Thyroid gland (tissue), 4 donors: ENCODE measurements at regions not wholly inside any gene's neighbourhood (a gene's known extent, or its start where the extent isn't known, plus 50 kb on each side); places are given as distances from the start of the nearest gene placed in this dataset.

Experiments
- DNase-seq, 2 donors: peaks; one replicate each; pipeline ENCODE4 v3.0.0-alpha.2; 2019
- H3K27ac ChIP-seq, 3 donors: fragments of 200-600 bp; sonication (generic); 1 replicate in 2 of 3; 2 replicates in 1 of 3; pipeline ENCODE4 v1.5.1; 2016 to 2019; ENCODE audit warnings: mild to moderate bottlenecking in 1 of 3, moderate library complexity in 1 of 3
- H3K27me3 ChIP-seq: fragments of 200-600 bp; sonication (generic); one replicate; pipeline ENCODE4 v1.5.1; 2019
- H3K36me3 ChIP-seq, 2 donors: fragments of 200-600 bp; sonication (generic); one replicate each; pipeline ENCODE4 v1.5.1; 2016 to 2019
- H3K4me1 ChIP-seq, 2 donors: fragments of 200-600 bp; sonication (generic); one replicate each; pipeline ENCODE4 v1.5.1; 2017 to 2019
- H3K4me3 ChIP-seq, 3 donors: fragments of 200-600 bp; sonication (generic); replicated peaks in 1 of 3; 1 replicate in 2 of 3; 2 replicates in 1 of 3; pipeline ENCODE4 v1.5.1; 2016; ENCODE audit warnings: mild to moderate bottlenecking in 1 of 3
- H3K9me3 ChIP-seq: fragments of 200-600 bp; sonication (generic); one replicate; pipeline ENCODE4 v1.5.1; 2017
- POLR2A ChIP-seq, 2 donors: fragments of 450-650 bp; IDR thresholded peaks; one replicate each; pipeline ENCODE4 v1.6.1; 2017; ENCODE audit warnings: antibody characterized with exemption in 2 of 2, mild to moderate bottlenecking in 2 of 2, moderate library complexity in 1 of 2
- WGBS, 2 donors: methylation state at CpG; one replicate each; pipeline ENCODE4 v1.1.5; 2017; 5-methylcytosine and 5-hydroxymethylcytosine counted together
- intact Hi-C: fragments of 100-400 bp; cut with DNase I; formaldehyde crosslinking; loops from one replicate; pipeline ENCODE4 v1.15.1; 2023
- TF ChIP-seq, protein P1 (sequence below), 6 experiments: fragments of 200-600 bp in 3 of 6; fragments of 450-650 bp in 3 of 6; sonication (generic) in 3 of 6; IDR thresholded peaks; one replicate each; pipeline ENCODE4 v1.5.1; 2016 to 2019; ENCODE audit warnings: antibody characterized with exemption in 6 of 6, mild to moderate bottlenecking in 2 of 6, inconsistent platforms in 1 of 6, moderate library complexity in 1 of 6

DNA sequence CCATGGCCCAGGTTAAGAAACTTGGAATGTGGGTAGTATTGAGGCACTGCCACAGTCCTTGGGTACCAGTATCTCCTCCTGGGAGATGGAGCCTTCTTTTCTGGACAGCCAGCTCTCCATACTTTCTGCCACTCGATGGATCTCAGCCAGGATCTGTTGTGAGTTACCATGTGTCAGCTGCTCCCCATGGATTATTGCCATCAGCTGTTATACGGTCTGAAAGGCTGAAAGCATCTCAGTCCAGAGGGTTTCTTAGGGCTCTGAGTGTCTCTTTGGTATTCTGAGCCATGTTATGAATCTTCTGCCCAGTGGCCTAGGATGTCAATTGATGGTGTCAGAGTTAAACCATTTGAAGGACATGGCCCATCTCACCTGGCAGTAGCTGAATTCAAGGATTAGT, 197.5 kb downstream of the C7orf25 start:
- WGBS, 2 donors: 81 to 87% methylated on average over 2 of the region's 2 CpGs
- Histone ChIP-seq H3K9me3 (no peaks in the 10 kb centered on the region), H3K27me3 (no peaks in the 10 kb centered on the region), H3K4me1 (no peaks in the 10 kb centered on the region), H3K27ac (no peak overlapping the region), H3K36me3 (no peaks in the 10 kb centered on the region), H3K4me3 (no peak overlapping the region)
- no peak for DNase-seq
- TF ChIP-seq, protein P1, sequence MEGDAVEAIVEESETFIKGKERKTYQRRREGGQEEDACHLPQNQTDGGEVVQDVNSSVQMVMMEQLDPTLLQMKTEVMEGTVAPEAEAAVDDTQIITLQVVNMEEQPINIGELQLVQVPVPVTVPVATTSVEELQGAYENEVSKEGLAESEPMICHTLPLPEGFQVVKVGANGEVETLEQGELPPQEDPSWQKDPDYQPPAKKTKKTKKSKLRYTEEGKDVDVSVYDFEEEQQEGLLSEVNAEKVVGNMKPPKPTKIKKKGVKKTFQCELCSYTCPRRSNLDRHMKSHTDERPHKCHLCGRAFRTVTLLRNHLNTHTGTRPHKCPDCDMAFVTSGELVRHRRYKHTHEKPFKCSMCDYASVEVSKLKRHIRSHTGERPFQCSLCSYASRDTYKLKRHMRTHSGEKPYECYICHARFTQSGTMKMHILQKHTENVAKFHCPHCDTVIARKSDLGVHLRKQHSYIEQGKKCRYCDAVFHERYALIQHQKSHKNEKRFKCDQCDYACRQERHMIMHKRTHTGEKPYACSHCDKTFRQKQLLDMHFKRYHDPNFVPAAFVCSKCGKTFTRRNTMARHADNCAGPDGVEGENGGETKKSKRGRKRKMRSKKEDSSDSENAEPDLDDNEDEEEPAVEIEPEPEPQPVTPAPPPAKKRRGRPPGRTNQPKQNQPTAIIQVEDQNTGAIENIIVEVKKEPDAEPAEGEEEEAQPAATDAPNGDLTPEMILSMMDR (IDR thresholded peaks at IDR 0.05): no peak
- TF ChIP-seq POLR2A (IDR thresholded peaks at IDR 0.05): no peak
- intact Hi-C loops: no loop called here

DNA sequence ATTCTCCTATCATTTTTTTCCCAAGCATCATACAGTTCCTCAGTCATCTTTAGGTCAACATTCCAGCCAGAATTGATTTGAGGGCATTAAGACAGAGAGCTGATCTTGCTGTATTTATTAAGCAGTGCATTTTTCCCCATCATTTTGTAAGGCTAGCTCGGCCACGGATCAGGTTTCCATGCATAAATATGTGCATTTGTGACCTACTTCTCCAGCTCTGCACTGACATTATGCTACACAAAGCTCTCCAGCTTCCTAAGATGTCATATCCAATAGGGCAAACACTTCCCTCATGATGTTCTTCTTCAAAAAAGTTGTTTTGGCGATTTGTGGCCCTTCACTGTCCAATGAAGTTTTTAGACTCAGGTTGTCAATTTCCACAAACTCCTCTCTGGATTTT, 202.6 kb downstream of the C7orf25 start:
- H3K4me3 ChIP-seq: no peak overlapping the region
- no peaks in the 10 kb centered on the region for H3K36me3 ChIP-seq
- H3K4me1 ChIP-seq: no peaks in the 10 kb centered on the region
- no peak overlapping the region for H3K27ac ChIP-seq
- intact Hi-C loops: no loop called here
- no peaks in the 10 kb centered on the region for H3K27me3 ChIP-seq
- DNase-seq: no peak
- TF ChIP-seq, protein P1 (IDR thresholded peaks at IDR 0.05): no peak
- TF ChIP-seq POLR2A (IDR thresholded peaks at IDR 0.05): no peak
- WGBS, 2 donors: 77 to 84% methylated on average over 3 of the region's 3 CpGs
- H3K9me3 ChIP-seq: no peaks in the 10 kb centered on the region

- Histone ChIP-seq H3K36me3 (no peaks in the 10 kb centered on the region), H3K27me3 (no peaks in the 10 kb centered on the region), H3K9me3 (no peaks in the 10 kb centered on the region), H3K4me1 (no peaks in the 10 kb centered on the region), H3K4me3 (no peak overlapping the region), H3K27ac (no peak overlapping the region)
- intact Hi-C loops: no loop called here
- DNase-seq: no peak
- 92 to 93% methylated on average over 2 of the region's 2 CpGs for WGBS, 2 donors
- TF ChIP-seq, protein P1 (IDR thresholded peaks at IDR 0.05): no peak
- no peak for TF ChIP-seq POLR2A (IDR thresholded peaks at IDR 0.05)
Measured at GRCh38 chr7:42704710-42705109, 207.2 kb downstream of the C7orf25 start.

GRCh38 chr7:42702647-42703046, 209.2 kb downstream of the C7orf25 start:
- Histone ChIP-seq H3K9me3 (no peaks in the 10 kb centered on the region), H3K36me3 (no peaks in the 10 kb centered on the region), H3K4me3 (no peak overlapping the region), H3K27ac (no peak overlapping the region), H3K4me1 (no peaks in the 10 kb centered on the region), H3K27me3 (no peaks in the 10 kb centered on the region)
- TF ChIP-seq, protein P1 (IDR thresholded peaks at IDR 0.05): no peak
- TF ChIP-seq POLR2A (IDR thresholded peaks at IDR 0.05): no peak
- 38 to 52% methylated on average over 1 of the region's 1 CpG for WGBS, 2 donors
- DNase-seq: no peak
- intact Hi-C loops: no loop called here

DNA sequence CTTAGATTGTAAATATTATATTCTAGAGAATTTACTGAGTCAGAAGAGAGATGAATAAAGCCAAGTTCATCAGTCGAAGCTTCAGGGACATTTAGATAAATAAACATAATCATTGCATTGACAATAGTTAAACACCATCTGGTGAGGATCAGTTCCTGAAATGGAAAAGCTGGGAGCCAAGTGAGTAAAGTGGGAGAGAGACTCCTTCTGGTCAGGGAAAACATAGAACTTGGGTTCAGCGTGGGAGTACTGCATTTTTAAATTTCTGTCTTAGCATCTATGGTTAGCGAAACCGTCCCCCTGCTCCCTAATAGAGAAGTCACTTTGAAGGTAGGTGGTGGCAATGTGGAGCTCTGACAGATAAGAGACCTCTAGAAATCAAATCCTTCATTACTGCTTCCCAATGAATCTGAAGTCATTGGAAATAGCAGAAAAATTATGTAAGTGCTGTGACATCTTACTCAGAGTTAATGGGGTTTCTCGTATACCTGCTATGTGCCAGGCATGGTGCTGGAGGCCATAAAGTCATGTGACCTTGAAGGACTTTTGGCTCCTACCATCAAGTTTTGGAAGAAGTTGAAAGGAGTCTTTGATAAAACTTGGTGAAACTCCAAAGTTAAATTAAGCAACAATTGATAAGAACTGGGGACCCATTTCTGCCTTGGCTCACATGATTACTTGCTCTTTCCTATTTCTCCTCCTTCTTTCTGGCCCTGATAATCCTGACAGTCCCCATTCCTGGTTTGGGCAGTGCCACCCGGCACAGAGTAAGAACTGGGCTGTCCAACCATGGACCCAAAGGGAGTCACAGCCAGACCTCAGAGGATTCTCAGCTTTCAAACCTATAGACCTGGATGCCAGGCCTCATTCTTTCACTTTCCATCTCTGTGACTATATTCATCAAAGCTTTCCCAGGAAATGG, 211.2 kb downstream of the C7orf25 start:
- no peak for DNase-seq
- H3K27ac ChIP-seq: no peak overlapping the region

More for the DNA sequence above, 211.2 kb downstream of the C7orf25 start:
- H3K27me3 ChIP-seq: no peaks in the 10 kb centered on the region
- intact Hi-C loops: no loop called here
- H3K4me3 ChIP-seq: no peak overlapping the region
- no peaks in the 10 kb centered on the region for H3K4me1 ChIP-seq
- 78% methylated on average over 6 of the region's 6 CpGs for WGBS, 2 donors
- TF ChIP-seq, protein P1 (IDR thresholded peaks at IDR 0.05): no peak
- no peak for TF ChIP-seq POLR2A (IDR thresholded peaks at IDR 0.05)
- no peaks in the 10 kb centered on the region for H3K9me3 ChIP-seq
- H3K36me3 ChIP-seq: no peaks in the 10 kb centered on the region
